Dendritic cell treated with granulocyte-macrophage colony-stimulating factor and Interleukin-4, amounts not matched to agents 40 ng/mL and 50 ng/mL, for 4 days (primary cell): ENCODE measurements at regions not wholly inside any gene's neighbourhood (a gene's known extent, or its start where the extent isn't known, plus 50 kb on each side); places are given as distances from the start of the nearest gene placed in this dataset.
"Not testable (repeated sequence)": the region's sequence is repeated elsewhere in the genome, so short reads cannot be mapped to it uniquely, and the experiment has no call there.

ENCODE experiments used
- H3K27ac Mint-ChIP-seq: one replicate; pipeline ENCODE4 v1.8.0; 2022; ENCODE audit warnings: mild to moderate bottlenecking, mixed read lengths
- H3K27me3 Mint-ChIP-seq: one replicate; pipeline ENCODE4 v1.8.0; 2022; ENCODE audit warnings: mild to moderate bottlenecking, mixed read lengths
- H3K36me3 Mint-ChIP-seq: one replicate; pipeline ENCODE4 v1.8.0; 2022; ENCODE audit warnings: low read depth, mixed read lengths
- H3K4me1 Mint-ChIP-seq: one replicate; pipeline ENCODE4 v1.8.0; 2022; ENCODE audit warnings: low read depth, mixed read lengths
- H3K4me3 Mint-ChIP-seq: one replicate; pipeline ENCODE4 v1.8.0; 2022; ENCODE audit warnings: mild to moderate bottlenecking, moderate library complexity, mixed read lengths
- H3K9me3 Mint-ChIP-seq: one replicate; pipeline ENCODE4 v1.8.0; 2022; ENCODE audit warnings: mixed read lengths
- intact Hi-C: fragments of 100-400 bp; cut with micrococcal nuclease; formaldehyde crosslinking; loops from one replicate; pipeline ENCODE4 v1.15.0; 2022

DNA sequence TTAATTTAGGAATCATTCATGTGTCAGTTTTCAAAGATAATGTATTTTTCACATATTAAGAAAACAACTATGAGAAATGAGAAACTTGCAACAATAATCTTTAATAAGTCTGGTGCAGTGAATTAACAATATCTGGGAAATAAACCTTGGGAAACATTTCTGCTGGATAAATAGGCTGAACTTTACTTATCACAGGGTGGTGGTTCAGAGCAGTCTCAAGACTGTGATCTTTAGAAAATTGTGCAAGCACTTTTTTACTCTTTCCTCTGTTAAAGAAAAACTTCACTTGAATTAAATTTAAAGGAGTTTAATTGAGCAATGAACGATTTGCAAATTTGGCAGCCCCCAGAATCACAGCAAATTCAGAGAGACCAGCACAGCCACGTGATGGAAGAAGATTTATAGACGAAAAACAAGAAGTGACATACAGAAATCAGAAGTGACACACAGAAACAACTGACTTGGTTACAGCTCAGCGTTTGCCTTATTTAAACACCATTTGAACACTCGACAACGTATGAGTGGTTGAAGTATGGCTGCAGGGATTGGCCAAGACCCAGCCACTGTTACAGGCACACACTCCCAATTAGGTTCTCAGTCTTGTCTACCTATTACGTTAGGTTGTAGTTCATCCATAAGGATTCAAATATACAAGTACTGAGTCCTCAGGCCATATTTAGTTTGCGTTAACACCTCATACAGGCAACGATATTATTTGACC, 631.9 kb downstream of the SLCO4C1 start:
- Mint-ChIP-seq H3K4me1 (no peaks in the 10 kb centered on the region), H3K27me3 (no peaks in the 10 kb centered on the region), H3K4me3 (no peak overlapping the region), H3K27ac (no peak overlapping the region), H3K36me3 (no peaks in the 10 kb centered on the region), H3K9me3 (no peaks in the 10 kb centered on the region)
- intact Hi-C loops, result no loop called here

GRCh38 chr5:101663543-101663942, 632.5 kb downstream of the SLCO4C1 start:
- no peaks in the 10 kb centered on the region for H3K27me3 Mint-ChIP-seq
- no peak overlapping the region for H3K27ac Mint-ChIP-seq
- no peak overlapping the region for H3K4me3 Mint-ChIP-seq
- no peaks in the 10 kb centered on the region for H3K4me1 Mint-ChIP-seq
- no peaks in the 10 kb centered on the region for H3K36me3 Mint-ChIP-seq
- no peaks in the 10 kb centered on the region for H3K9me3 Mint-ChIP-seq
- intact Hi-C loops, result no loop called here

- H3K27me3 Mint-ChIP-seq, result no peaks in the 10 kb centered on the region
- H3K27ac Mint-ChIP-seq, result no peak overlapping the region
- no peaks in the 10 kb centered on the region for H3K36me3 Mint-ChIP-seq
- H3K4me3 Mint-ChIP-seq, result no peak overlapping the region
- intact Hi-C loops, result no loop called here
- no peaks in the 10 kb centered on the region for H3K4me1 Mint-ChIP-seq
- H3K9me3 Mint-ChIP-seq, result no peaks in the 10 kb centered on the region
Measured at GRCh38 chr5:101662263-101662662, 633.8 kb downstream of the SLCO4C1 start.

DNA sequence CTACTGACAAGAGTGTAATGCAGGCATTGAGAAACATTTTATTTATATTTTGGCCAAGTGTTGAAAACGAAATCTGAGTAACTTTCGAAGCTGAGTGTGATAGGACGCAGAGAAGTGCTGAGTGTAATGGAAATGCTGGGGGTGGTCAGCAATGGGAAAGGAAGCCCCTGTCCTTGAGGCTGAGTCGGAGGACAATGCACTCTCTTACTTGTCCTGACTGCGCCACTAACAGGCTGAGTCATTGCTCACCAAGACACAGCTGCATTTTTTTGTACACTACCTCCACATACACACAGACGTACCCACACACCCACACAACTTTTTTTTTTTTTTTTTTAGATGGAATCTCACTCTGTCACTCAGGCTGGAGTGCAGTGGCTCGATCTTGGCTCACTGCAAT, 637.7 kb downstream of the SLCO4C1 start:
- Mint-ChIP-seq H3K27ac (no peak overlapping the region), H3K9me3 (no peaks in the 10 kb centered on the region), H3K27me3 (no peaks in the 10 kb centered on the region), H3K4me3 (no peak overlapping the region), H3K36me3 (no peaks in the 10 kb centered on the region), H3K4me1 (no peaks in the 10 kb centered on the region)
- intact Hi-C loops, result no loop called here

DNA sequence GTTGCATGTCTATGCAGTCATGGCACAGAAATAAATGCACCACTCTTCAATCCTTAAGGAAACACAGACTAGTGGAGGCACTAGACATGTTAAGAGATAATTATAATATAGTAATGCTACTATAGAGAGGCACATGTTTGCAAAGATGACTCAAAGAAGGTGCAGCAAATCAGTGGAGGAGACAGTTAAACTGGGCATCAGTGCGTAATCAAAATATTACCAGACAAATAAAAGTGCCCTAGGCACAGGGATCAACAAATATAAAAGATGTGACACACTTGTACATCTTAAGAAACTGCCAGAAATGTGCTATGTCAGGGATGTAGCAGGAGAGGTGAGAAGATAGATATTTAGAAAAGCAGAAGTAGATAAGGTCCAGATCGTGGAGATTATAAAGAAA, 642.1 kb downstream of the SLCO4C1 start:
- no peaks in the 10 kb centered on the region for H3K27me3 Mint-ChIP-seq
- intact Hi-C loops, result no loop called here
- H3K27ac Mint-ChIP-seq, result no peak overlapping the region
- H3K36me3 Mint-ChIP-seq, result no peaks in the 10 kb centered on the region
- no peak overlapping the region for H3K4me3 Mint-ChIP-seq
- no peaks in the 10 kb centered on the region for H3K4me1 Mint-ChIP-seq
- H3K9me3 Mint-ChIP-seq, result no peaks in the 10 kb centered on the region

GRCh38 chr5:101647861-101648260, 648.2 kb downstream of the SLCO4C1 start:
- Mint-ChIP-seq H3K4me1 (no peaks in the 10 kb centered on the region), H3K9me3 (no peaks in the 10 kb centered on the region), H3K27me3 (no peaks in the 10 kb centered on the region), H3K27ac (no peak overlapping the region), H3K36me3 (no peaks in the 10 kb centered on the region), H3K4me3 (no peak overlapping the region)
- intact Hi-C loops, result no loop called here

- H3K4me1 Mint-ChIP-seq, result no peaks in the 10 kb centered on the region
- intact Hi-C loops, result no loop called here
- H3K36me3 Mint-ChIP-seq, result no peaks in the 10 kb centered on the region
- no peaks in the 10 kb centered on the region for H3K9me3 Mint-ChIP-seq
- no peak overlapping the region for H3K4me3 Mint-ChIP-seq
- no peak overlapping the region for H3K27ac Mint-ChIP-seq
- H3K27me3 Mint-ChIP-seq, result no peaks in the 10 kb centered on the region
Measured at GRCh38 chr5:101643794-101644193, 652.3 kb downstream of the SLCO4C1 start.

DNA sequence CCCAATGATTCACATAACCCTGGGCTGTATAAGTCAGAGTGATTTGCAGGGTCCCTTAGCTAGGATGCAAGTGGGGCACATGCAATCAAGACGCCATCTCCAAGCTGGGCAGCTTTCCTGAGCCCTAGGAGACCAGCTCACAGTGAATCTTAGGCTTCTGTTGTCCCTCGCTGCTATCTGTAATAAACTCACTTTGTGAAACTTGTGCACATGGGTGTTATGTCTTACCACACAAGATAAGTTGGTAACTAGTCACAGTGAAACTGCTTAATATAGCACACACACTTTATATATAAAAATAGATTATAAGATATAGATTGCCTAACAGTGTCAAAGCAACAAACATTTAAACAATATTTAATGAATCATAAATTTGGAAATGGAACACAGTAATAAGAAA, 658.5 kb downstream of the SLCO4C1 start:
- H3K9me3 Mint-ChIP-seq, result no peaks in the 10 kb centered on the region
- no peaks in the 10 kb centered on the region for H3K27me3 Mint-ChIP-seq
- H3K4me1 Mint-ChIP-seq, result no peaks in the 10 kb centered on the region
- H3K36me3 Mint-ChIP-seq, result no peaks in the 10 kb centered on the region
- H3K4me3 Mint-ChIP-seq, result no peak overlapping the region
- intact Hi-C loops, result no loop called here
- H3K27ac Mint-ChIP-seq, result no peak overlapping the region

DNA sequence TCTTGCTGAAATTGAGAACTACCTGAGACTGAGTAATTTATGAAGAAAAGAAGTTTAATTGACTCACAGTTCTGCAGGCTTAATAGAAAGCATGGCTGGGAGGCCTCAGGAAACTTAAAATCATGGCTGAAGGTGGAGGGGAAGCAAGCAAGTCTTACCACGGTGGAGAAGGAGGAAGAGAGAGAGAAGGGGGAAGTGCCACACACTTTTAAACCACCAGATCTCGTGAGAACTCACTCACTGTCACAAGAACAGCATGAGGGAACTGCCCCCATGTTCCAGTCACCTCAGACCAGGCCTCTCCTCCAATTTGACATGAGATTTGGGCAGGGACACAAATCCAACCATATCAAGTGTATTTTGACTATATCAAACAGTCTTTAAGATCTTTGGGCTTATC, 668.3 kb downstream of the SLCO4C1 start:
- H3K36me3 Mint-ChIP-seq, H3K27me3 Mint-ChIP-seq, H3K27ac Mint-ChIP-seq, H3K4me1 Mint-ChIP-seq, intact Hi-C loops, H3K4me3 Mint-ChIP-seq: not testable (repeated sequence)
- H3K9me3 Mint-ChIP-seq, result peaks cover 16% of the 10 kb centered on the region

DNA sequence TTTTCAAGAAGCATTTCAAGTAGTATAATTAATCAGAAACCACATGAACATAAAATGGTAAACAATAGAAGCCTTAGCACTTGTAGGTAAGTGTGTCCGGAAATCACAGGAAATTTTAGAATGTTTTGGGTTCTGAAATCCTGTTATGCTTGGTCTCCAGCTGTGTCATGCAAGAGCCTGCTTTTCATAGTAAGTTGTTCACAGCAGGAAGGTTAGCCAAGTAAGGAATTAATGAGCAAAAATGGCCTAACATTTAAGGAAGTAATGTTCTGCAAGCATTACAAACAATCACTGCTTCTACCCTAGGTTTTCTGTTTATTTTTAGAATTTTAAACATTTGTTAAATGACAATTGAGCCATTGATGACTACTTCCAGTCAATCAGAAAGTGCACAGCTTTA, 669.5 kb downstream of the SLCO4C1 start:
- intact Hi-C loops, result no loop called here
- H3K36me3 Mint-ChIP-seq, result no peaks in the 10 kb centered on the region
- H3K4me3 Mint-ChIP-seq, result no peak overlapping the region
- H3K4me1 Mint-ChIP-seq, result no peaks in the 10 kb centered on the region
- no peak overlapping the region for H3K27ac Mint-ChIP-seq
- peaks cover 16% of the 10 kb centered on the region for H3K9me3 Mint-ChIP-seq
- H3K27me3 Mint-ChIP-seq, result no peaks in the 10 kb centered on the region

DNA sequence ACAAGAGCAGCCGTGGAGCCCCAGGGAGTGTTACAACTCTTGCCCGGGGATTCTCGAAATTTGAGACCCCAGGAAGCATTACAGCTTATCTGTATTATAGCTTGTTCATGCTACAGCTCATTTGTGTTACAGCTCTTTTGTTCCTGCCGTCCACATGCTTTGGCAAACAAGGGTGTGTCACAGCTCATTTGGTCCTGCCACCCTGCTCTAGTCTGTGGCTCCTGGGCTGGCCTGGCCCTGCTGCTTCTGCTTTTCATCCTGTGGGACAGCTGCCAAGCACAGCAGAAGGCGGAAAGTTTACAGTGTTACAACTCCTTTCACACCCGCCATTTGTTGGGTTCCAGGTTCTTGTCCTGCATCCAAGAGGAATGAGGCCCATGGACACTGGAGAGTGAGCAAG, 685.0 kb downstream of the SLCO4C1 start:
- no peaks in the 10 kb centered on the region for H3K9me3 Mint-ChIP-seq
- no peaks in the 10 kb centered on the region for H3K4me1 Mint-ChIP-seq
- H3K4me3 Mint-ChIP-seq, result no peak overlapping the region
- H3K36me3 Mint-ChIP-seq, result no peaks in the 10 kb centered on the region
- H3K27me3 Mint-ChIP-seq, result no peaks in the 10 kb centered on the region
- no peak overlapping the region for H3K27ac Mint-ChIP-seq
- intact Hi-C loops, result no loop called here

- Mint-ChIP-seq H3K4me3 (no peak overlapping the region), H3K4me1 (no peaks in the 10 kb centered on the region), H3K9me3 (no peaks in the 10 kb centered on the region), H3K36me3 (no peaks in the 10 kb centered on the region), H3K27ac (no peak overlapping the region), H3K27me3 (no peaks in the 10 kb centered on the region)
- intact Hi-C loops, result no loop called here
Measured at GRCh38 chr5:101608322-101608721, 687.8 kb downstream of the SLCO4C1 start.

DNA sequence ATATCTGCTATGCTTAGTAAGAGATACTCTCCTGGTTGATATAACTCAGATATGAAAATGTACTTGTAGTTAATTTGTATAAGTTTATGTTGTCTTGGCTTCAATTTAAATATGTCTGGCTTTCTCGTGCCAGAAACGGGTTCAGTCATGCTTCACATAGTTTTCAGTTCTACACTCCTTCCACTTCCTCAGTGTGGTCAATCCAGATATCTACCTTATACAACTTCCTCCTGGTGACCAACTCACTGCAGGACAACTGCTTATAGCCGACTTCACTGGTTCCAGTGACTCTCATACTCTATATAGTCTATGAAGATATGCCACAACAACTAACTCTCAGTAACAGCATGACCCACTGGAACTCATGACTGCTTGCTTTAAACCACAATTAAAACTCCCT, 690.4 kb downstream of the SLCO4C1 start:
- Mint-ChIP-seq H3K27me3 (no peaks in the 10 kb centered on the region), H3K9me3 (no peaks in the 10 kb centered on the region), H3K4me3 (no peak overlapping the region), H3K27ac (no peak overlapping the region), H3K36me3 (no peaks in the 10 kb centered on the region), H3K4me1 (no peaks in the 10 kb centered on the region)
- intact Hi-C loops, result no loop called here

GRCh38 chr5:101600614-101601013, 695.5 kb downstream of the SLCO4C1 start:
- no peaks in the 10 kb centered on the region for H3K4me1 Mint-ChIP-seq
- peaks cover 4% of the 10 kb centered on the region for H3K9me3 Mint-ChIP-seq
- no peak overlapping the region for H3K27ac Mint-ChIP-seq
- no peaks in the 10 kb centered on the region for H3K36me3 Mint-ChIP-seq
- intact Hi-C loops, result no loop called here
- H3K4me3 Mint-ChIP-seq, result no peak overlapping the region
- H3K27me3 Mint-ChIP-seq, result no peaks in the 10 kb centered on the region

DNA sequence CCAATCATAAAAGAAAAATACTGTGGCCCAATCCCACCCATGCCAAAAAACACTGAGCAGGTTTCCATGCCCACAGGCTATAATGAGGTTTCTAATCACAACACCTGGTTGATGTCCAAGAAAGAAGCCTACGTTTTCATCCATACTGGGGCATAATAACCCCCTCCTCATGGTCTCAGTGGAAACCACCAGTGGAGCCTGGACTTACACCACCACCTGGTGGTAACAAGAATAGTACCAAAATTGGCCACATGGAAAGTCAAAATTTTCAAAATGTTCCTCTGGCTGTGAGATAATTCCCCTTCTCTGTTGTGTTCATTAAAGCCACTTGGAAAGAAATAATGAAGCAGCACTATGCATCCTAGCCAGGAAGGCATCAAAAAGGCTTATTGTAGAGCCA, 687.3 kb upstream of the ST8SIA4 start:
- H3K4me3 Mint-ChIP-seq, result no peak overlapping the region
- H3K27ac Mint-ChIP-seq, result no peak overlapping the region
- peaks cover 16% of the 10 kb centered on the region for H3K9me3 Mint-ChIP-seq
- no peaks in the 10 kb centered on the region for H3K4me1 Mint-ChIP-seq
- H3K36me3 Mint-ChIP-seq, result no peaks in the 10 kb centered on the region
- no peaks in the 10 kb centered on the region for H3K27me3 Mint-ChIP-seq
- intact Hi-C loops, result no loop called here
